ENCODE measurements at regions not wholly inside any gene's neighbourhood (a gene's known extent, or its start where the extent isn't known, plus 50 kb on each side); places are given as distances from the start of the nearest gene placed in this dataset.

DNA sequence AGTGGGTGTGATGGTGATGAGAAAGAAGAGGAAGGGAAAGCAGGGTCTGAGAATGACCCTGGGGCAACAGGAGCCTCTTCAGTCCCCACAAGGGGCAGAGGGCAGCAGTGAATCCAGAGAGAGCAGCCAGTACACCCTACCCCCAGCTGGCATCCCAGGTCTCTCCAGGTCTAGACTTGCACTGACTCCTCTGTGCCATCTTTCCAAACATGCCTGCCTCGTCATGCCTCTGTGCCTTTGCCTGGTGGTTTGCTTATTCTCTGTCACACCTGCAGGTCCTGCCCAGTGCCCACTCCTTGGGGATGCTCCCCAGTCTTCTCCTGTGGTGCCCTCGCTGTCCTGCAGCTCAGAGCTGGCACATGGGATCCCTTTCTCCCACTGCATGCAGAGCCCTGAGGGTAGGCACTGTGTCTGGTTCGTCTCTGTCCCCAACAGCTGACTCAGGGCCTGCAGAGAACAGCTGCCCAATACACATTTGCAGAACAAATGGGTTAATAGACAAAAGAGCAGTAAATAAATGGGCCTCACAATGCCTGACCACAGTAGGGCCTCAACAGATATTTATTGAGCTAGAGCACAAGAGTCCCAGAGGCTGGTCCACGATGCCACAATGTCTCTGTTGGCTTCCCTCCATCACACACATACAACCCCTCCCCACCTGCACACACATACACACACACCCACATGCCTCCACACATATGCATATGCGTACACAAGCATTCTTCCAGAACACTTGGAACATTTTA, 89.8 kb downstream of the HS1BP3 start:
- no peak for DNase-seq (ENCODE audit: low read depth)

DNA sequence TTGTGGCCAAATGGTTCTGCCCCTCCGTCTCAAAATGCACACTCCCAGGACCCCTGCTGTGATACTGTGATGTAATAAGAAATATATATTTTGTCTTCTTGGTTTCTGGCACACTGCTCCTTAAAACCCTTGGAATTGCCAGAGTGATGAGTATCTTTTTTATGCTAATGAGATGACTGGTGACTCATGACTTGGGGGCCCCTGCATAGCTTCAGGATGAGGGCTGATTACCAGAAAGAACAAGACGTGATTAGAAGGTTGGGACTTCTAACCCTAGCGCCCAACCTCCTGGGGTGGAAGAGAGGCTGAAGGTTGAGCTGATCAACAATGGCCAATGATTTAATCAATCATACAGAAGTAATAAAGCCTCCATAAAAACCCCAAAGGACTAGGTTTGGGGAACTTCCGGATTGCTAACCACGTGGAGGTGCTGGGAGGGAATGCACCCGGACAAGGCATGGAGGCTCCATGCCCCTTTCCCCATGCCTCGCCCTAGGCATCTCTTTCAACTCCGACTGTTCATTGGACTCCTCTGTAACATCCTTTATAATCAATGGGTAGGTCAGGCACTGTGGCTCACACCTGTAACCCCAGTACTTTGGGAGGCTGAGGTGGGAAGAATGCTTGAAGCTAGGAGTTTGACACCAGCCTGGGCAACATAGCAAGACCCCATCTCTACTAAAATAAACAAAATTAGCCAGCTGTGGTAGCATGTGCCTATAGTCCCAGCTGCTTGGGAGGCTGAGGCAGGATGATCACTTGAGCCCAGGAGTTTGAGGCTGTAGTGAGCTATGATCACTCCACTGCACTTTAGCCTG, 89.1 kb downstream of the HS1BP3 start:
- DNase-seq (ENCODE audit: low read depth), result no peak

DNA sequence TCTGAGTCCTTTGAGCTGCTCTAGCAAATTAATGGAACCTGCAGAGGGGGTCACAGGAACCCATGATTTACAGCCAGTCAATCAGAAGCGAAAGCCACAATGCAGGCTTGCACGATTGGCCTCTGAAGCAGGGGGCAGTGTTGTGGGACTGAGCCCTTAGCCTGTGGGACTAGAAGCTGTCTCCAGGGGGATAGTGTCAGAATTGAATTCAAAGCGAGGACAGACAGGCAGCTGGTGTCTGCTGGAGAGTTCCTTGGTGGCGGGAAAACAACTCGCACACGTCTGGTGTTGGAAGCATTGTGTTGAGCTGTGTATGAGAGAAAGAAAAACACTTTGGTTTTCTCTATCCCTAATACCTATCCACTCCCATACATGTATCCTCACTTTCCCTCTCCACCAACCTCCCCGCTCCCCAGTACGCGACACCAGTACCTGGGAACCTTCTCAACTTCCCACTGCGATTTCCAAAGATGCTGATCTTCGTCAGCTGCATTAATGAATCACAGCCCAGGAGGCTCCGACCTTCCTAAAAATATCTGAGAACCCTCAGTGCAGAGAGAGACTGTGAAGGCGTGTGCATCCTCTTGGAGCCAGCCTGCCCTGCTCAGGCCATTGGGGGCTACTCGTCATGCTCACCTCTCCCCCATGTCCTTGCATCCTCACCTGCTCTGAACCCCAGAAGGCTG, 88.2 kb downstream of the HS1BP3 start:
- DNase-seq (ENCODE audit: low read depth), result no peak

DNA sequence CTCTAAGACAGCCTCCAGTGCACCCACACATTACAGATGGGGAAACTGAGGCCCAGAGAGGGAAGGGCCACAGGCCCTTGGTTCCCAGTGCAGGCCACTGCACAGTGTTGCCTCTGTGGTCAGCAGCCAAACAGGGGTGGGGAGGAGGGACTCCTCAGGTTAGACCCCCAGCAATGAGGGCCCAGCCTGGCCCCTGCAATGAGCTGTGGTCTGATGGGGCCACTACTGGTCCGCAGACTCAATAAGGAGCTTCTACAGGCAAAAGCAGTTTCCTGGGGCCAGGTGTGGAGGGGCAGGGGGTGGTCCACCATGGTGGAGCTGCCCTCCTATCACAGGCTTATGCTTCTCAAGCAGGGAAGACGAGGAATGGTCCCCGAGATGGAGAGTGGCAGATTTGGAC, 87.6 kb downstream of the HS1BP3 start:
- no peak for DNase-seq (ENCODE audit: low read depth)

DNA sequence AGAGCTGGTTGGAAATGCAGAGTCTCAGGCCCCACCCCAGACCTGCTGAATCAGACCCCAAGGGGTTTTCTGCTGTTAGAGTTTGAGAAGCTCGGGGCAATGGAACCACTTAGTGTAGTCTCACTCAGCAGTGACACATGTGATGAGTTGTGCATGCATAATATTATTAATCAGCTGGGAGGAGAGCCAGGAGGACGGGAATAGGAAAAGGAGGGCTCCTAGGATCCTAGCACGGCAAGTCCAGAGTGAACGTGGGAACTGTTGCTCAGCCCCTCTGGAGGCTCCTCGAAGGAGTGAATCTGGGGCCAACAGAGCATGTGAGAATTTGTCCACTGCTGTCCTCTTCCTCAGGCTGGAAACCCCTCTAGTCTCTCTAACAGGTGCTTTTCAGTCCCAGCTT, 87.1 kb downstream of the HS1BP3 start:
- no peak for DNase-seq (ENCODE audit: low read depth)

DNA sequence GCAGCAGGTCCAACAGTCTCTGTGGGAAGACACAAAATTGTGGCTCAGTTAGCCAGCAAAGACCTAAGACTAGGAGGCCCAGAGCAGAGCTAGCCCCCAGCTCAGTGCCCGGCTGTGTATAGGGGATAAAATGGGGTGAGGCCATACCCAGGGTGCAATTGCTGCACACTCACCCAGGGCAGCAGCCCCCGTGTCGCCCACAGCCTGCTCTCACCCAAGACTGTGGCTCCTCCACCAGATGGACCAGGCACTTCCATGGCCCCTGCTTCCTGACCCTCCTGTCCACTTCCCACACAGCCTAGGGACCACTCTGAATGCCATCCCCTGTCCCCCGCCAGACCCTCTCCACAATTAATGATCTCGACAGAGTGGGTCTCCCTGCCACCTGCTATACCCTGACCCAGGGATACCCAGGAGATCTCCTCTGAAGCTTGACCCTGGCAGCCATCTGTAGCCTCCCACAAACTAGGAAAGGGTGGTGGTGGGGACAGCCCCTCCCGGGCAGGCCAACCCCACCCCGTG, 85.7 kb downstream of the HS1BP3 start:
- no peak for DNase-seq (ENCODE audit: low read depth)

GRCh38 chr2:20565623-20566236, 85.2 kb downstream of the HS1BP3 start:
- no peak for DNase-seq (ENCODE audit: low read depth)

DNA sequence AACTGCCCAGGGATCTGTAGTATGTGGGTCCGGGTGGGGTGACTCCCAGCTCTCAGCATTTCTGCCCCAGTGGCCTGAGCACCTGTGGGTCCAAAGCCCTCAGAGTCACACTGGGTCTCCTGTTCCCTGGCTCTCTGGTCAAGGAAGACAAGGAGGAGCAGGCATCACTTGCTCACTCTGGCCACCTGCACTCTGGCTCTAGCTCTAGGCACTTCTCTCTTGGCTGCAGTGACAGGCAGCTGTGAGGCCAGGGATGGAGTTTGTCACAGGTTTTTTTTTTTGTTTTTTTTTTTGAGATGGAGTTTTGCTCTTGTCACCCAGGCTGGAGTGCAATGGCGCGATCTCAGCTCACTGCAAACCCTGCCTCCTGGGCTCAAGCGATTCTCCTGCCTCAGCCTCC, 84.6 kb downstream of the HS1BP3 start:
- DNase-seq (ENCODE audit: low read depth), result no peak

DNA sequence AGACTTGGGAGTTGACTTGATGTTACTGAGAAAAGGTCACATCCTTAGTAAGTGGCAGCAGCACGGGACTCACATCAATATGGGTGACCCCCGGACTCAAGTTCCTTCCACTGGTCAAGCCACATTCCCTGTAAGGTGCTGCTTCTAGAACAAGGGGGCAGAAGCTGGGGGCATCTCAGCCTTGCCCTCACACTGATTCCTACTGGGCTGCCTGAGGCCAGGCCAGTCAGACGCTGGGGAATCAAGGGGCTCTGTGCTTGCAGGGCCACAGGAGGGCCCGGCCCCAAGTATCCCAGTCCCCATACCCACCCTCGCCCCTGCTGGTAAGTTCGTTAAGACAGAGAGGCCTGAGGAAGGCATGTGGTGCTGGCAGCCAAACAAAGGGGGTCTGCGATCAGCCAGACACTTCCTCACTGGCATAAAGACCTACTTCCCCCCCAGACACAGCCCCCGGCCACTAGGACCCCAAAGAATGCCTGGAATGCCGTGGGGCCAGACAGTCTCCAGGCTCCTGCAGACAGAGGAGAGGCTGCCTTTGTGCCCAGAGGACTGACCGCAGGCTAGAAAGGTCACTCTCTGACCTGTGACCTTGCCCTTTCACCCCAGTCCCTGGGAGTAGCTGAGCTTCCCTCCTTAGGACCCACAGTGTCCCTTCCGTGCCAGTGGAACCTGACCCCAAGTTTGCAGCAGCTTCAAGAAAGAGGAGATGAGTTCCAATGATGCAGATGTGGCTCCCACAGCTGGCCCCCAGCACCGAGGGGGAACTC, 83.6 kb downstream of the HS1BP3 start:
- DNase-seq (ENCODE audit: low read depth), result no peak
